ENCODE measurements at regions not wholly inside any gene's neighbourhood (a gene's known extent, or its start where the extent isn't known, plus 50 kb on each side); places are given as distances from the start of the nearest gene placed in this dataset.

- TF ChIP-seq HDGF (IDR thresholded peaks at IDR 0.05) (no peak), CTCF (IDR thresholded peaks at IDR 0.05 in 2 of 3, conservative IDR thresholded peaks at IDR 0.05 in 1 of 3; ENCODE audit: control insufficient read depth in 2 of 3, extremely low read depth in 1 of 3, insufficient read depth in 1 of 3, low read depth in 3 of 3, low read length in 3 of 3) (no peak), ATF2 (IDR thresholded peaks at IDR 0.05; ENCODE audit: low read length) (no peak)
- TF ChIP-seq, protein P1, sequence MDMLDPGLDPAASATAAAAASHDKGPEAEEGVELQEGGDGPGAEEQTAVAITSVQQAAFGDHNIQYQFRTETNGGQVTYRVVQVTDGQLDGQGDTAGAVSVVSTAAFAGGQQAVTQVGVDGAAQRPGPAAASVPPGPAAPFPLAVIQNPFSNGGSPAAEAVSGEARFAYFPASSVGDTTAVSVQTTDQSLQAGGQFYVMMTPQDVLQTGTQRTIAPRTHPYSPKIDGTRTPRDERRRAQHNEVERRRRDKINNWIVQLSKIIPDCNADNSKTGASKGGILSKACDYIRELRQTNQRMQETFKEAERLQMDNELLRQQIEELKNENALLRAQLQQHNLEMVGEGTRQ (IDR thresholded peaks at IDR 0.05; ENCODE audit: borderline replicate concordance, low read depth, low read length) = no peak
Observed at GRCh38 chr3:152636651-152637050, 198.3 kb upstream of the P2RY1 start.
